HEK293T (cell line): ENCODE measurements at regions not wholly inside any gene's neighbourhood (a gene's known extent, or its start where the extent isn't known, plus 50 kb on each side); places are given as distances from the start of the nearest gene placed in this dataset.

ENCODE experiments used
- CTCF ChIA-PET: fragments of 350-600 bp; formaldehyde crosslinking; extraction: SDS; loops from one replicate; lab custom pipeline; 2021; ENCODE audit warnings: antibody characterized with exemption, inconsistent platforms; lab: Yijun Ruan, JAX
- POLR2A ChIA-PET: fragments of 350-600 bp; formaldehyde crosslinking; extraction: SDS; loops from one replicate; lab custom pipeline; 2020; ENCODE audit warnings: antibody characterized with exemption, inconsistent platforms; lab: Yijun Ruan, JAX
- DNase-seq: peaks from one replicate; pipeline ENCODE4 v3.0.0; 2012; ENCODE audit warnings: mixed read lengths; ENCODE audit errors: extremely low spot score
- ARNT ChIP-seq: fragments of 450-650 bp; IDR thresholded peaks from 2 replicates; pipeline ENCODE4 v1.6.1; 2017; ENCODE audit warnings: mild to moderate bottlenecking
- BHLHE40 ChIP-seq: fragments of 450-650 bp; IDR thresholded peaks from 2 replicates; pipeline ENCODE4 v1.6.1; 2016; ENCODE audit warnings: mild to moderate bottlenecking, moderate library complexity, borderline replicate concordance
- CTBP1 ChIP-seq: fragments of 450-650 bp; IDR thresholded peaks from 2 replicates; pipeline ENCODE4 v1.6.1; 2016; ENCODE audit warnings: borderline replicate concordance
- ELF4 ChIP-seq: fragments of 450-650 bp; IDR thresholded peaks from 2 replicates; pipeline ENCODE4 v1.6.1; 2017; ENCODE audit warnings: antibody characterized with exemption
- FOXA1 ChIP-seq: fragments of 450-650 bp; IDR thresholded peaks from 2 replicates; pipeline ENCODE4 v1.6.1; 2016; ENCODE audit warnings: mild to moderate bottlenecking
- FOXK2 ChIP-seq: fragments of 450-650 bp; IDR thresholded peaks from 2 replicates; pipeline ENCODE4 v1.6.1; 2016; ENCODE audit warnings: mild to moderate bottlenecking
- FOXM1 ChIP-seq: fragments of 450-650 bp; IDR thresholded peaks from 2 replicates; pipeline ENCODE4 v1.6.1; 2017; ENCODE audit warnings: mild to moderate bottlenecking, borderline replicate concordance
- HDGF ChIP-seq: fragments of 450-650 bp; IDR thresholded peaks from 2 replicates; pipeline ENCODE4 v1.6.1; 2017; ENCODE audit warnings: antibody characterized with exemption, borderline replicate concordance
- L3MBTL2 ChIP-seq: fragments of 450-650 bp; conservative IDR thresholded peaks from 2 replicates; pipeline ENCODE4 v1.6.1; 2016; ENCODE audit warnings: mild to moderate bottlenecking
- LEF1 ChIP-seq: fragments of 450-650 bp; IDR thresholded peaks from 2 replicates; pipeline ENCODE4 v1.6.1; 2017; ENCODE audit warnings: mild to moderate bottlenecking, borderline replicate concordance
- NFRKB ChIP-seq: fragments of 450-650 bp; IDR thresholded peaks from 2 replicates; pipeline ENCODE4 v1.6.1; 2016; ENCODE audit warnings: mild to moderate bottlenecking, moderate library complexity
- SP1 ChIP-seq: fragments of 450-650 bp; IDR thresholded peaks from 2 replicates; pipeline ENCODE4 v1.6.1; 2017
- SUZ12 ChIP-seq: fragments of 450-650 bp; IDR thresholded peaks from 2 replicates; pipeline ENCODE4 v1.6.1; 2016; ENCODE audit warnings: mild to moderate bottlenecking
- TARDBP ChIP-seq: fragments of 450-650 bp; IDR thresholded peaks from 2 replicates; pipeline ENCODE4 v1.6.1; 2016
- ZNF384 ChIP-seq: fragments of 450-650 bp; IDR thresholded peaks from 2 replicates; pipeline ENCODE4 v1.6.1; 2016
- TF ChIP-seq, protein P1 (sequence below): fragments of 450-650 bp; IDR thresholded peaks from 2 replicates; pipeline ENCODE4 v1.6.1; 2016

DNA sequence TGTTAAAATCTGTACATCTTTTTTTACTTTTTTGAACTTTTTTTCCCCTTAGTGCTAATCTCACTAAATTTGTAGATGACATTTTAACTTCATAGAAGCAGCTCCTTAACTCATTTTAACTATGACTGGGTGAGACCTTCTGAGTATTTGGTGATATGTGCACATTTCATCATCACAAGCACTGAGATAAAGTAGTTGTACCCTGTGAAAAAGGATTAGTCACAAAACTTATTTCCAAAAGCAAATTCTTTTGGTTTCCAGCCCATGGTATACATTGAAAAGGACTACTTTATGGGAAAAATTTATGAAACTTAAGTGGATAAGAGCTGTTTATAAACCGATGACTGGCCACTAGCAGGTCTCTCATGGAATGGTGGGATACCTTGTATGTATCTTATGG, 581.5 kb downstream of the PLCL1 start:
- DNase-seq = no peak
- TF ChIP-seq LEF1 (no peak), SP1 (no peak), CTBP1 (no peak), ELF4 (no peak), BHLHE40 (no peak), ZNF384 (no peak), SUZ12 (no peak), ARNT (no peak), NFRKB (no peak), L3MBTL2 (no peak), FOXK2 (no peak), TARDBP (no peak), FOXM1 (no peak), FOXA1 (no peak), HDGF (no peak)
- TF ChIP-seq, protein P1, sequence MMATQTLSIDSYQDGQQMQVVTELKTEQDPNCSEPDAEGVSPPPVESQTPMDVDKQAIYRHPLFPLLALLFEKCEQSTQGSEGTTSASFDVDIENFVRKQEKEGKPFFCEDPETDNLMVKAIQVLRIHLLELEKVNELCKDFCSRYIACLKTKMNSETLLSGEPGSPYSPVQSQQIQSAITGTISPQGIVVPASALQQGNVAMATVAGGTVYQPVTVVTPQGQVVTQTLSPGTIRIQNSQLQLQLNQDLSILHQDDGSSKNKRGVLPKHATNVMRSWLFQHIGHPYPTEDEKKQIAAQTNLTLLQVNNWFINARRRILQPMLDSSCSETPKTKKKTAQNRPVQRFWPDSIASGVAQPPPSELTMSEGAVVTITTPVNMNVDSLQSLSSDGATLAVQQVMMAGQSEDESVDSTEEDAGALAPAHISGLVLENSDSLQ = no peak
- ChIA-PET POLR2A (no interaction called here), CTCF (no interaction called here)

DNA sequence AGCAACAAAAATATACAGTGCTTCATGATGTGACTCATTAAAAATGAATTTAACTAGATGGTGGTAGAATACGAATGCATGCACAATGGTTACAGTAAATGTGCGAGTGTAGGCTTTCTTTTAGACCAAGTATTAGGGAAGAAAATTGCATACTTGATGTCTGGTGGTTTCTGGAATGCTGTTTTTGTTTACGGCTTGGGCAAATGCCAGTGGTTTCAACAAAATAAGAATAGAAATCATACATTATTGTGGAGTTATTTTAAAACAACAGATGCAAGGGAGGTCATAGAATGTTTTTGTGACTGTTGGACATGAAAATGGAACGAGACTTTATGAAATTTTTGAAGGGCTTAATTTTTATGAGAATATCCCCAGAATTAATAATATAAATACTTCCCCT, 580.9 kb downstream of the PLCL1 start:
- DNase-seq = no peak
- CTCF ChIA-PET = no interaction called here
- TF ChIP-seq TARDBP = no peak
- TF ChIP-seq CTBP1 = no peak
- no peak for TF ChIP-seq SUZ12
- TF ChIP-seq FOXK2 = no peak
- no peak for TF ChIP-seq NFRKB
- no peak for TF ChIP-seq HDGF
- no peak for TF ChIP-seq ZNF384
- no peak for TF ChIP-seq ARNT
- no peak for TF ChIP-seq FOXM1
- TF ChIP-seq L3MBTL2 = no peak
- TF ChIP-seq LEF1 = no peak
- TF ChIP-seq, protein P1 = no peak
- TF ChIP-seq ELF4 = no peak
- TF ChIP-seq FOXA1 = no peak
- TF ChIP-seq SP1 = no peak
- no peak for TF ChIP-seq BHLHE40
- POLR2A ChIA-PET = no interaction called here

DNA sequence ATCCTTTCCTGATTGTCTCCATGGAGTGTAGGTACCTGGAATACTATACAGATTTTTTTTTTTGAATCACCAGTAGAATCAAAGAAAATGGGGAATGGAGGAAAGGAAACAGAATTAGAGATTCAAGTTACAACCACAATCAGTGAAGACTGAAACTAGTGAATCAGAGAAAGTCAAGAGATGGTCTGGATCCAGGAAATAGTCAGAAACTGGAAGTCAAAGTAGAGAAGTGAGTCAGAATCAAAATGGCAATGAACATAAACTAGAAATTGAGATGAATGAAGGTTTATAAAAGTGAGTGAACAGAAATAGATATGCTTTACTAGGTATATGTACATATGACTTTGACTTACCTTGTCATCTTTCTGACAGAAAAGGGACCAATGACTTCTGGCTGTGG, 579.0 kb downstream of the PLCL1 start:
- no peak for DNase-seq
- CTCF ChIA-PET = no interaction called here

DNA sequence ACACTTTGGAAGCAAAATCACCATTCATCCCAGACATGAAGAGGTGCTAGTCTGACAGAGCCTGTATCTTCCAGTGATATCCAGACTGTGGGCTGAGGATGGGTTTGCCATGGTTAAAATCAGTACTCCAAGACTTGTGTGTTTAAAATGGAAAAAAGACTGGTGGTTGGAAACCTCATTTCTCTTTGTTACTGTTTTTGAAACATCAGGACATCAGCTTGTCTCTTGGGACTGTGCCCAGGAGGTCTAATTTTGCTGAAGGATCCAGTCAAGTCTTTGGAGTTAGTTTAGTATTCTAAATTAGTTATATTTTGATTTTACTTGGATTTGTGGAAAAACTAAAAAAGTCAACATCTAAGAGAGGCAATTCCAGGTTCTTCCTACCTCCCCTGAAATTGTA, 578.4 kb downstream of the PLCL1 start:
- no peak for TF ChIP-seq ARNT
- POLR2A ChIA-PET = no interaction called here
- CTCF ChIA-PET = no interaction called here
- no peak for DNase-seq

More for the DNA sequence above, 579.0 kb downstream of the PLCL1 start:
- POLR2A ChIA-PET = no interaction called here
- TF ChIP-seq SUZ12 = no peak
- TF ChIP-seq CTBP1 = no peak
- no peak for TF ChIP-seq HDGF
- no peak for TF ChIP-seq FOXK2
- no peak for TF ChIP-seq ELF4
- no peak for TF ChIP-seq SP1
- TF ChIP-seq, protein P1 = no peak
- no peak for TF ChIP-seq BHLHE40
- no peak for TF ChIP-seq ARNT
- TF ChIP-seq NFRKB = no peak
- TF ChIP-seq FOXM1 = no peak
- TF ChIP-seq L3MBTL2 = no peak
- no peak for TF ChIP-seq LEF1
- TF ChIP-seq FOXA1 = no peak
- no peak for TF ChIP-seq ZNF384
- no peak for TF ChIP-seq TARDBP

DNA sequence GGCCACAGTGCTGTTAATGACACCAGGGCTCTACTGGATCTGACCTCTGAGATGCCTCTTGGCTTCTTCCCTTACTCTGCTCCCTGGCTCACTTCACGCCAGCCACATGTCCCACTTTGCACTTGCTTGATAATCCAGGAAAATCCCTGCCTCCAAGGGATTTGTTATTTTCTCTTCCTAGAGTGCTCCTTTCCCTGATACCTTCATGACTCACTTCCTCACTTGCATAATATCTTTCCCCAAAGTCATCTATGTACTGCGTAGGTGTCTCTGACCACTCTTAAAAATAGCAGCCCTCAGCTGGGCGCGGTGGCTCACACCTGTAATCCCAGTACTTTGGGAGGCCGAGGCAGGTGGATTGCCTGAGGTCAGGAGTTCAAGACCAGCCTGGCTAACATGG, 572.3 kb downstream of the PLCL1 start:
- DNase-seq = no peak
- TF ChIP-seq FOXM1 (no peak), L3MBTL2 (no peak), ARNT (no peak), ELF4 (no peak), ZNF384 (no peak), BHLHE40 (no peak)
- TF ChIP-seq, protein P1 = no peak
- POLR2A ChIA-PET = no interaction called here
- CTCF ChIA-PET = no interaction called here

DNA sequence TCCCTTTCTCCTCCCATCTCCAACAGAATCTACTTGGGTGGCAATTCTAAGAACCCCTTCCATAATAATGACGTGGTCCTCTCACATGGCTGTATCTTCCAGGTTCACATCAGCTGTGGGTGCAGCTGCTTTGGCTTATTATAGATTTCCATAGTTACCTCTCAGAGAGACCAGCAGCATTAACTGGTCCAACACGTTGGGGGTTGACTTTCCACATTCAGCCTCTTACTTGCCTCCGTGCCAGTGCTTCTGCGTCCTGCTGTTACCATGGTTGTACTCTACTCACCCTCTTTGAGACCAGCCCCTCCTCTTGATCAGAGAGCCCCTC, 570.7 kb downstream of the PLCL1 start:
- DNase-seq = no peak
- ChIA-PET CTCF (interaction anchor here (0.6 to 1.2 kb wide), 4 partner anchors 13 to 1111 kb away, joined by 3 to 5 read pairs (median 4); no protein-coding TSS in a partner anchor), POLR2A (no interaction called here)
- TF ChIP-seq ARNT (no peak), CTBP1 (no peak), L3MBTL2 (no peak), NFRKB (no peak), TARDBP (no peak), FOXA1 (no peak)
- TF ChIP-seq, protein P1 = no peak
